WTC11 (cell line): ENCODE measurements at regions not wholly inside any gene's neighbourhood (a gene's known extent, or its start where the extent isn't known, plus 50 kb on each side); places are given as distances from the start of the nearest gene placed in this dataset.

Source experiments
- ATAC-seq: fragments of 200-7000 bp; cut with Tn5 transposase; 2 replicates; pipeline ENCODE4 v1.10.0; 2021; ENCODE audit warnings: mild to moderate bottlenecking, moderate library complexity
- CTCF ChIA-PET: fragments of 300-600 bp; sonication (Branson Sonifier 250); formaldehyde crosslinking; loops from one replicate; lab custom pipeline; 2021; ENCODE audit warnings: antibody characterized with exemption; lab: Charles Lee
- POLR2A ChIA-PET: fragments of 350-600 bp; sonication (Branson Sonifier 250); formaldehyde crosslinking; loops from one replicate; lab custom pipeline; 2021; ENCODE audit warnings: antibody characterized with exemption; lab: Charles Lee
- DNase-seq: peaks from one replicate; pipeline ENCODE4 v3.0.0; 2021; ENCODE audit warnings: low spot score
- H3K27ac Mint-ChIP-seq: 2 replicates; pipeline ENCODE4 v1.8.0; 2021; ENCODE audit warnings: mixed read lengths
- H3K27me3 Mint-ChIP-seq: 2 replicates; pipeline ENCODE4 v1.8.0; 2021; ENCODE audit warnings: low read depth, mild to moderate bottlenecking, moderate library complexity, mixed read lengths
- H3K36me3 Mint-ChIP-seq: 2 replicates; pipeline ENCODE4 v1.8.0; 2021; ENCODE audit warnings: mixed read lengths
- H3K4me1 Mint-ChIP-seq: 2 replicates; pipeline ENCODE4 v1.8.0; 2022; ENCODE audit warnings: mixed read lengths
- H3K4me3 Mint-ChIP-seq: 2 replicates; pipeline ENCODE4 v1.8.0; 2021; ENCODE audit warnings: mild to moderate bottlenecking, moderate library complexity, mixed read lengths
- H3K9me3 Mint-ChIP-seq: 2 replicates; pipeline ENCODE4 v1.8.0; 2021; ENCODE audit warnings: mixed read lengths
- ATF1 ChIP-seq: sonication (generic); formaldehyde crosslinking; IDR thresholded peaks from 2 replicates; pipeline ENCODE4 v1.8.1; 2023; ENCODE audit warnings: mild to moderate bottlenecking, moderate library complexity, missing genetic modification reagents
- ATF2 ChIP-seq: sonication (generic); formaldehyde crosslinking; IDR thresholded peaks from 2 replicates; pipeline ENCODE4 v1.8.1; 2022; ENCODE audit warnings: low read depth, missing genetic modification reagents, borderline replicate concordance
- CREM ChIP-seq: sonication (generic); formaldehyde crosslinking; IDR thresholded peaks from 2 replicates; pipeline ENCODE4 v1.8.1; 2022; ENCODE audit warnings: mild to moderate bottlenecking, missing genetic modification reagents, moderate library complexity
- E2F1 ChIP-seq: sonication (generic); formaldehyde crosslinking; IDR thresholded peaks from 2 replicates; pipeline ENCODE4 v1.8.0; 2022; ENCODE audit warnings: mild to moderate bottlenecking, missing genetic modification reagents
- E2F5 ChIP-seq: sonication (generic); formaldehyde crosslinking; IDR thresholded peaks from 2 replicates; pipeline ENCODE4 v1.8.1; 2022; ENCODE audit warnings: mild to moderate bottlenecking, moderate library complexity, missing genetic modification reagents
- EMX1 ChIP-seq: fragments of 250-450 bp; sonication (Bioruptor Pico); IDR thresholded peaks from 2 replicates; pipeline ENCODE4 v1.8.0; 2021; ENCODE audit warnings: mild to moderate bottlenecking
- ESRRA ChIP-seq: sonication (generic); formaldehyde crosslinking; IDR thresholded peaks from 2 replicates; pipeline ENCODE4 v1.8.1; 2022; ENCODE audit warnings: mild to moderate bottlenecking, missing genetic modification reagents, borderline replicate concordance
- FOXK1 ChIP-seq: sonication (generic); formaldehyde crosslinking; IDR thresholded peaks from 2 replicates; pipeline ENCODE4 v1.8.0; 2022; ENCODE audit warnings: mild to moderate bottlenecking, moderate library complexity, missing genetic modification reagents
- MXD4 ChIP-seq: fragments of 250-450 bp; sonication (Bioruptor Pico); IDR thresholded peaks from 2 replicates; pipeline ENCODE4 v1.8.0; 2021; ENCODE audit warnings: mild to moderate bottlenecking, moderate library complexity, borderline replicate concordance
- NFYB ChIP-seq: sonication (generic); formaldehyde crosslinking; conservative IDR thresholded peaks from 2 replicates; pipeline ENCODE4 v1.8.0; 2022; ENCODE audit warnings: low read depth, missing genetic modification reagents
- OVOL2 ChIP-seq: fragments of 250-450 bp; sonication (Bioruptor Pico); IDR thresholded peaks from 2 replicates; pipeline ENCODE4 v1.9.0; 2021; ENCODE audit warnings: mild to moderate bottlenecking, borderline replicate concordance
- STAT6 ChIP-seq: sonication (generic); formaldehyde crosslinking; conservative IDR thresholded peaks from 2 replicates; pipeline ENCODE4 v1.8.1; 2023; ENCODE audit warnings: mild to moderate bottlenecking, low read depth, missing genetic modification reagents, moderate library complexity
- TCF7 ChIP-seq: sonication (generic); formaldehyde crosslinking; IDR thresholded peaks from 2 replicates; pipeline ENCODE4 v1.8.0; 2022; ENCODE audit warnings: mild to moderate bottlenecking, low read depth, missing genetic modification reagents, moderate library complexity
- TEAD1 ChIP-seq: sonication (generic); formaldehyde crosslinking; IDR thresholded peaks from 2 replicates; pipeline ENCODE4 v1.8.0; 2022; ENCODE audit warnings: mild to moderate bottlenecking, missing genetic modification reagents
- USF1 ChIP-seq: sonication (generic); formaldehyde crosslinking; IDR thresholded peaks from 2 replicates; pipeline ENCODE4 v1.8.0; 2022; ENCODE audit warnings: mild to moderate bottlenecking, missing genetic modification reagents
- ZBTB21 ChIP-seq: sonication (generic); formaldehyde crosslinking; IDR thresholded peaks from 2 replicates; pipeline ENCODE4 v1.8.1; 2023; ENCODE audit warnings: mild to moderate bottlenecking, missing genetic modification reagents, borderline replicate concordance
- ZMAT4 ChIP-seq: fragments of 250-450 bp; sonication (Bioruptor Pico); IDR thresholded peaks from 2 replicates; pipeline ENCODE4 v1.9.0; 2021; ENCODE audit warnings: mild to moderate bottlenecking
- ZNF121 ChIP-seq: sonication (generic); formaldehyde crosslinking; IDR thresholded peaks from 2 replicates; pipeline ENCODE4 v1.8.0; 2023; ENCODE audit warnings: missing genetic modification reagents
- ZNF232 ChIP-seq: sonication (generic); formaldehyde crosslinking; IDR thresholded peaks from 2 replicates; pipeline ENCODE4 v1.8.0; 2022; ENCODE audit warnings: mild to moderate bottlenecking, missing genetic modification reagents
- ZNF396 ChIP-seq: fragments of 250-450 bp; sonication (Bioruptor Pico); IDR thresholded peaks from 2 replicates; pipeline ENCODE4 v1.8.0; 2021; ENCODE audit warnings: mild to moderate bottlenecking, moderate library complexity, borderline replicate concordance
- TF ChIP-seq, protein P1 (sequence below): sonication (generic); formaldehyde crosslinking; IDR thresholded peaks from 2 replicates; pipeline ENCODE4 v1.8.1; 2023; ENCODE audit warnings: mild to moderate bottlenecking, moderate library complexity, missing genetic modification reagents
- TF ChIP-seq, protein P2 (sequence below): sonication (generic); formaldehyde crosslinking; IDR thresholded peaks from 2 replicates; pipeline ENCODE4 v1.8.0; 2022; ENCODE audit warnings: mild to moderate bottlenecking, missing genetic modification reagents

GRCh38 chr10:64880546-64880945 is 1359.3 kb downstream of the REEP3 start:
- DNase-seq, result no peak
- TF ChIP-seq FOXK1 (CRISPR knock-in tag) (no peak), ZNF232 (CRISPR knock-in tag) (no peak), ZNF121 (CRISPR knock-in tag) (no peak), OVOL2 (CRISPR knock-in tag) (no peak)
- TF ChIP-seq, protein P1, sequence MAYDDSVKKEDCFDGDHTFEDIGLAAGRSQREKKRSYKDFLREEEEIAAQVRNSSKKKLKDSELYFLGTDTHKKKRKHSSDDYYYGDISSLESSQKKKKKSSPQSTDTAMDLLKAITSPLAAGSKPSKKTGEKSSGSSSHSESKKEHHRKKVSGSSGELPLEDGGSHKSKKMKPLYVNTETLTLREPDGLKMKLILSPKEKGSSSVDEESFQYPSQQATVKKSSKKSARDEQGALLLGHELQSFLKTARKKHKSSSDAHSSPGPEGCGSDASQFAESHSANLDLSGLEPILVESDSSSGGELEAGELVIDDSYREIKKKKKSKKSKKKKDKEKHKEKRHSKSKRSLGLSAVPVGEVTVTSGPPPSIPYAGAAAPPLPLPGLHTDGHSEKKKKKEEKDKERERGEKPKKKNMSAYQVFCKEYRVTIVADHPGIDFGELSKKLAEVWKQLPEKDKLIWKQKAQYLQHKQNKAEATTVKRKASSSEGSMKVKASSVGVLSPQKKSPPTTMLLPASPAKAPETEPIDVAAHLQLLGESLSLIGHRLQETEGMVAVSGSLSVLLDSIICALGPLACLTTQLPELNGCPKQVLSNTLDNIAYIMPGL (CRISPR knock-in tag), result no peak
- ChIA-PET POLR2A (no interaction called here), CTCF (no interaction called here)
- Mint-ChIP-seq H3K27me3 (no peaks in the 10 kb centered on the region), H3K27ac (no peak overlapping the region), H3K4me3 (no peak overlapping the region), H3K36me3 (no peaks in the 10 kb centered on the region), H3K9me3 (no peaks in the 10 kb centered on the region), H3K4me1 (no peaks in the 10 kb centered on the region)
- no peak for ATAC-seq

GRCh38 chr10:64881257-64881656 is 1360.1 kb downstream of the REEP3 start:
- CTCF ChIA-PET, result no interaction called here
- H3K4me1 Mint-ChIP-seq, result no peaks in the 10 kb centered on the region
- no peak overlapping the region for H3K27ac Mint-ChIP-seq
- no peaks in the 10 kb centered on the region for H3K9me3 Mint-ChIP-seq
- ATAC-seq (no peak), DNase-seq (no peak)
- H3K27me3 Mint-ChIP-seq, result no peaks in the 10 kb centered on the region
- no peaks in the 10 kb centered on the region for H3K36me3 Mint-ChIP-seq
- H3K4me3 Mint-ChIP-seq, result no peak overlapping the region
- POLR2A ChIA-PET, result no interaction called here
- no peak for TF ChIP-seq TCF7
- no peak for TF ChIP-seq ESRRA (CRISPR knock-in tag)
- TF ChIP-seq TEAD1 (CRISPR knock-in tag), result no peak
- TF ChIP-seq, protein P2, sequence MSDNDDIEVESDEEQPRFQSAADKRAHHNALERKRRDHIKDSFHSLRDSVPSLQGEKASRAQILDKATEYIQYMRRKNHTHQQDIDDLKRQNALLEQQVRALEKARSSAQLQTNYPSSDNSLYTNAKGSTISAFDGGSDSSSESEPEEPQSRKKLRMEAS (CRISPR knock-in tag), result no peak
- TF ChIP-seq NFYB (CRISPR knock-in tag), result no peak
- no peak for TF ChIP-seq ZMAT4 (CRISPR knock-in tag)
- TF ChIP-seq ATF1, result no peak
- no peak for TF ChIP-seq EMX1 (CRISPR knock-in tag)
- TF ChIP-seq STAT6, result no peak
- no peak for TF ChIP-seq MXD4 (CRISPR knock-in tag)
- TF ChIP-seq ZNF396 (CRISPR knock-in tag), result no peak
- no peak for TF ChIP-seq CREM (CRISPR knock-in tag)
- TF ChIP-seq ZNF121 (CRISPR knock-in tag), result no peak
- no peak for TF ChIP-seq E2F1 (CRISPR knock-in tag)
- no peak for TF ChIP-seq USF1 (CRISPR knock-in tag)
- no peak for TF ChIP-seq ZBTB21
- no peak for TF ChIP-seq E2F5 (CRISPR knock-in tag)
- TF ChIP-seq ATF2 (CRISPR knock-in tag), result no peak
